ENCODE measurements at regions not wholly inside any gene's neighbourhood (a gene's known extent, or its start where the extent isn't known, plus 50 kb on each side); places are given as distances from the start of the nearest gene placed in this dataset.
A peak's percentile ranks its signal among the peaks of the same experiment; 100 is the strongest.

GRCh38 chr5:143499480-143500114, 96.1 kb upstream of the NR3C1 start:
- DNase-seq, result no peak

DNA sequence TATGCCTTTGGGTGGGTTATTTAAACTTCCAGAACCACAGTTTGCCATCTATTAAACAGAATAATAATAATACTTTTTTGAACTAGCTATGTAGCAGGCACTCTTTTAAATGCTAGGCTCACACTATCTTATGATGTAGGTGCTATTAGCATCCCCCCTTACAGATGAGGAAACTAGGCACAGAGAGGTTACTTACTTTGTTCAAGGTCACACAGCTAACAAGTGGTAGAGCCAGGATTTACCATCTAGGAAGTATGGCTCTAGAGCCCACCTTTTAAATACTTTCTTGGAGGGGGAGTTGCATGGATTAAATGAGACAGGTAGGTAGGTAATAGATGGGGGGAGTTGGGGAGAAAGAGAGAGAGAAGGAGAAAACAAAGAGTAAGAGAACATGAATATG, 95.3 kb upstream of the NR3C1 start:
- DNase-seq, result no peak

DNA sequence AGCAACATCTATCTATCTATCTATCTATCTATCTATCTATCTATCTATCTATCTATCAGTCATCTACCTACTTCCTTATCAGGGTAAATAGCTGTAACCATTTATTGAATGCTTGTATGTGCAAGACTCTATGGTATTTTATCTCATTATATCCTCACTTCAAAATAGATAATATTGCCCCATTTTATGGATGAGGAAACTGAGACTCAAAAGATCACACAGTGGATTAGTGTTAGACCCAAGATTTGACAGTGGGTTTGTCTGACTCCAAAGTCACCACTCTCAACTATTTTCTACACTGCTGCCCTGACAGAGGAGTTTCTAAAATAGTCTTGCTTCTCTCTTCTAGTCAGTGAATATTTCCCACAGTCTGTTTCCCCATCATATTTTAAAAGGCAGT, 94.3 kb upstream of the NR3C1 start:
- no peak for DNase-seq

DNA sequence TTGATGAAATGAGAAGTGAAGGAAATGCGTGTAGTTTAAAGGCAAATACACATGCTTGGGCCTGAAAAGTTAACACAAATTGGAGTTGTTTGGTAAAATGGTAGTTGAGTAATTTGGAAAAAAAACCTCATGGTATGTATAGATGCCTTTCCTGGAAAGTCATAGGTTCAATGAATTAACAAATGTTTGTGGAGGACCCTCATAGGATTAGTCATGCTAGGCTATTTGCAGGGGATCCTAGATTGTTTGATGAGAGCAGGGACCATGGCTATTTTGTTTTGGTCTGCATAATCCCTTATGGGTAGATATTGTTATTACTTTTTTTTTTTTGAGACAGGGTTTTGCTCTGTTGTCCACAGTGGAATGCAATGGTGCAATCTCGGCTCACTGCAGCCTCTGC, 93.5 kb upstream of the NR3C1 start:
- no peak for DNase-seq

GRCh38 chr5:143495821-143496275, 92.4 kb upstream of the NR3C1 start:
- DNase-seq, result peak in 1 of 58 donors; percentile 12

- no peak for DNase-seq
These were observed 91.6 kb upstream of the NR3C1 start for GRCh38 chr5:143495110-143495509.

GRCh38 chr5:143494595-143494994, 91.1 kb upstream of the NR3C1 start:
- DNase-seq, result no peak

GRCh38 chr5:143494162-143494561, 90.7 kb upstream of the NR3C1 start:
- DNase-seq, result no peak

DNA sequence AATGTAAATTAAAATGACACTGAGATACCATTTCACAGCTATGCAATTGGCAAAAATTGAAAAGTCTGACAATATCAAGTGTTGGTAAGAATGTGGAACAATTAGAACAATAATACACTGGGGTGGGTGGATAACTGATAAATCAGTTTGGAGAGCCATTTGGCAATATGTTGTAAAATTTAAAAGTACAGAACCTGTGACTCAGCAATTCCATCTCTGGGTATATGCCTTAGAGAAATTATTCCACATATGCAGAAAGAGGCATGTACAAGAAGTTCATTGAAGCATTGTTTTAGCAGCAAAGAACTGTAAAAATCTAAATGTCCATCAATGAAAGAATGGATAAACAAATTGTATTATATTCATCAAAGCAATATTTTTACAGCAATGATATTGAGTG, 89.3 kb upstream of the NR3C1 start:
- no peak for DNase-seq

DNA sequence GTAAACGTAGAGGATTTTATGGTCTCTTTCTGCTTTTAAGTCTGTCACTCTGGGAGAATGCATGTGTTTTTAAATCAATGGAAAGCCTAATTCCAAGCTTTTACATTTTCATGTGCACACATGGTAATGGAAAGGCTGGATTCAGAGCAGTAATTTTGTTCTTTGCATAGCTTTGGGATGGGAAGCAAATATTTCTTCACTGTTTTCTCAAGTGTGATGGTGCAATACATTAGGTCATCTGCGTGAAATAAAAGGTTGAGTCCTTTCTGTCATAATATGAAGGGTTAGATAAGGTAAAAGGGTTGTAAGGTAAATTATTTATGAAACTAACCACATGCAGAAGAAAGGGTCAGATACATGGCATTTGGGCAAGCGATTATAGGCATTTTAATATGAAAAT, 88.2 kb upstream of the NR3C1 start:
- no peak for DNase-seq

DNA sequence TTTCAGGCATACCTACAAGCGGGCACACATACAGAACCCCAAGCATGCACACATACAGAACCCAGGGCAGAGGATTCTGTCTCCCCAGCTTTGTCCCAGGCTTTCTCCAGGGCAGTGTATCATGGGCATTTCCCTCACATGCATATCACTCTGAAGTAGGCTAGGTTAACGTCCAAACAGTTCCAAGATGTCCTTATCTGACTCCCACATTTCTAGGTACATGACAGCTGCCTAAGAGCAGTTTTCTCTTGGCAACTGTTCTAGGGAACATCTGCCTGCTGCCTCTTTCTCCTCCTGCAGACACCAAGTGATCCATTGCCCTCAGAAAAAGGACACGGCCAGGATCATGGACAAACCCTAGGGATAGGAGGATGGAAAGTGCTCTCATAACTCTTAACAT, 84.9 kb upstream of the NR3C1 start:
- no peak for DNase-seq

GRCh38 chr5:143484601-143485000, 81.1 kb upstream of the NR3C1 start:
- DNase-seq, result no peak

- no peak for DNase-seq
These were observed 78.4 kb upstream of the NR3C1 start for GRCh38 chr5:143481697-143482531.

DNA sequence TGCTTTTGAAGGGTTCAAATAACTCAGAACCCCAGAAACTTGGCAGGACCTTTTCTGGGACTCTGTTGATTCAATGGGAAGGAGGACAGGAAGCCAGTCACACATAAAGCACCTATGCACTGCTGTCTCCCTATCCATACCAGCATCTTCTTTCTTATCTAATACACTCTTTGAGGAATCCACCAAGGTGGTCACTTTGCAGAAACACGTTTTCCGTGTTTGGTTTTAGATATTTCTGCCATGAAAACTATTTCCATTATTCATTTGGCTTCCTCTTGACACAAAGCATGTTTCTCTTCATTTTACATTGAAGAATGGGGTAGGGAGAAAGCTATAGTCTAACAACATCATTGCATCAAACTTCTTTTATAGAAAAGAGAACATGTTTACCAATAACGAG, 76.5 kb upstream of the NR3C1 start:
- DNase-seq, result no peak

DNA sequence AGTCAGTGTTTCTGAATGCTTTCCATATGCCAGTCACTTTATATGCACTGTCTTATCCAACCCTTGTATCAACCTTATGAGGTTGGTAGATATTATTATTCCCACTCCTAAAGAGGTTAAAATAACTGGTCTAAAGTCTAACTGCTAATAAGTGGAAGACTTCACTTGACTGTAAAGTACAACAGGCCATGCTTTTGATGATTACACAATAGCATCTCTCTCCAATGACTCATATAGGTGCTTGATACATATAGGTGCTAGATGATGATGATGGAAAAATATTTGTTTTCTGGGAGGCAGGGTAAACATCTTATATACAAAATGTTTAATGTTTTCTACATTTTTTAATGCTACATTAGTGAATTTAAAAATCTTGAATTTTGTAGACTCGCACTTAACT, 75.9 kb upstream of the NR3C1 start:
- no peak for DNase-seq

GRCh38 chr5:143476601-143477211, 73.2 kb upstream of the NR3C1 start:
- DNase-seq, result no peak

GRCh38 chr5:143474616-143475015, 71.1 kb upstream of the NR3C1 start:
- DNase-seq, result no peak

DNA sequence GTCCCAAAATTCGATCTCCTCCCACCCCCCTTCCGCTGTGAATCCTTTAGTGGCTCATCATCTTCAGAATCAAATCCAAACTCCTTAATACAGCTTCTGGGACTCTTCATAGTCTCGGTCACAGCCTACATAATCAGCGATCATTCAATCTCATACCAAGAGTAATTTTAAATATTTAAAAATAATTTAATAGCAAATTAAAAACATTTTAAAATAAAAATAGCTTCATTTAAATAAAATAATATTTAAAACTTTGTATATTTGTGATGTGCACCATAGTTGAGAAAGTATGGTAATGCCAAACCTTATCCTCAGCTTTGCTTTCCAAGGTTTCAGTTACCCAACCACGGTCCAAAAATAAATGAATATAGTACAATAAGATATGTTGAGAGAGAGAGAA, 70.0 kb upstream of the NR3C1 start:
- DNase-seq, result no peak

GRCh38 chr5:143472576-143472975, 69.1 kb upstream of the NR3C1 start:
- no peak for DNase-seq

- DNase-seq, result no peak
These were observed 68.4 kb upstream of the NR3C1 start for GRCh38 chr5:143471666-143472464.

DNA sequence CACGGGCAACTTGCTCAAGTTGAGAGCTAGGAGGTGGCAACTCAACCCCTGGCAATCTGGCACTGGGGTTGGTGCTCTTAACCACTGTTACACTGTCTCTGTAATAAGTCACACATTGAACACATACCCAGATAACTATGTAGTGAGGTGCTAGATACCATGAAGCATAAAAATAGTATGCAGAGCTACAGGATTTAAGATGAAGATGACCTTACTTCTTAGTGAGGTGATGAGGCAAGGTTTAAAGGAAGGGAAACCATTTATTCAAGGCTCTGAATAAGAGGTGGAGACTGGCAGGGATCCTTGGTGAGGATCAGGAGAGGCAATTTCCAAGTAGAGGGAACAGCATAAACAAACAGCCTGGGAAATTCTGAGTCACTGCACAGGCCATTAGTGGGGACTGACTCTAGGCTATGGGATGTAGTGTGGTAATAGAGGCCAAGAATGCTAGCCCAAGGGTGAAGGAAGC, 67.6 kb upstream of the NR3C1 start:
- no peak for DNase-seq

GRCh38 chr5:143470120-143470519, 66.6 kb upstream of the NR3C1 start:
- DNase-seq, result no peak

All from anterior cingulate cortex (tissue), 58 donors.